ENCODE measurements at regions not wholly inside any gene's neighbourhood (a gene's known extent, or its start where the extent isn't known, plus 50 kb on each side); places are given as distances from the start of the nearest gene placed in this dataset.
"Not testable (repeated sequence)": the region's sequence is repeated elsewhere in the genome, so short reads cannot be mapped to it uniquely, and the experiment has no call there.

DNA sequence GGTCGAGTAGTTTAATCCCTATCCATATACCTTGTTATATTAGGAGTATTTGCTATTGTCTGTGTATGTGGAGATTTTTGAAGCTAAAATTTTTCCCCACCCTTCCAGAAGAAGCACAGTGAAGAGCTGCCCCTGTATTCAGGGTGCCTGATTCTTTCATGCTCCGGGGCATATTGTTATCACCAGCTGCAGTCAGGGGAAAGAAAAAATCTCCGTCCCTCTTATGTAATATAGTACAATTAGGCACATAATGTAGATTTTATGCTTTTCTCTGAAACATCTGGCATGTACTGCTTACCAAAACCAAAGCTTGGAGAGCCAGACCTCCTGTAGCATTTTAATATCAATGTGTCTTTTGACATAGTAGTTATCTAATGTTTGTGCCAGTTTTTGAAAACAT is 214.9 kb upstream of the EDNRB start:
- DNase-seq, result no peak

GRCh38 chr13:78131811-78132210 is 213.2 kb upstream of the EDNRB start:
- no peak for DNase-seq

GRCh38 chr13:78131346-78131745 is 212.7 kb upstream of the EDNRB start:
- no peak for DNase-seq

DNA sequence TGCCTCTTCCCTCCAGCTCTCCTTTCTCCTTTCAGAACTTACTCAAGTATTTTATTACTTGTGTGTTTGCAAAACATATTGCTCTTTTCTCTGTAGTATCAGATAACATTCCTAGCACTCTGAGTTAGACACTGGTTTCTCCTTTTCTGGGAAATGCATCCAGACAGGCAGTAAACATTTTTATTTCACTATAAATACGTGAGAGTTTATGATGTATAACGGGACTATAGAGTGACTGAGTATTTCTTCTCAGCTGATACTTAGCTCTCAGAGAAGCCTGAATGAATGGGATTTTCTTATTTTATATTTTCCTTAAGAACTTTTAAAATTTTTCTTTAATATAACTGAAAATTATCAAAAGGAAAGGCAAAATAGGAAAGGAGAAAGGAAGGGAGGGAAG is 211.2 kb upstream of the EDNRB start:
- no peak for DNase-seq

DNA sequence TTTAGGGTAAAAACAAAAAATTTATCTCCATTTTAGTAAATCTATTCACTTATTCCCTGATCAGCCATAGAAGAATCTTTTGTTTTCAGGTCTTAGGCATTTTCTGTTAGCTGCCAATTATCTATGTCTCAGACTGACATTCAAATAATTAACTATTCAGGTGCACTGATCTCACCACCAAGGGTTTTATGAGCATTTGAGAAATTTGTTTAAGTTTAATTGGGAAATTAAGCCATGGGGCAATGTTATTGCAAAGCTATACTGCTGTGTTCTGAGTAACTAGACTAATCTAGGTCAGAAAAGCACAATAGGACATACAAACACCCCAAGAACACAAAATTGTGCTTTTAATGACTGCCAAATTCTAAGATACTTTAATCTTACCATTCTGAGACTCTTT is 210.7 kb upstream of the EDNRB start:
- no peak for DNase-seq

DNA sequence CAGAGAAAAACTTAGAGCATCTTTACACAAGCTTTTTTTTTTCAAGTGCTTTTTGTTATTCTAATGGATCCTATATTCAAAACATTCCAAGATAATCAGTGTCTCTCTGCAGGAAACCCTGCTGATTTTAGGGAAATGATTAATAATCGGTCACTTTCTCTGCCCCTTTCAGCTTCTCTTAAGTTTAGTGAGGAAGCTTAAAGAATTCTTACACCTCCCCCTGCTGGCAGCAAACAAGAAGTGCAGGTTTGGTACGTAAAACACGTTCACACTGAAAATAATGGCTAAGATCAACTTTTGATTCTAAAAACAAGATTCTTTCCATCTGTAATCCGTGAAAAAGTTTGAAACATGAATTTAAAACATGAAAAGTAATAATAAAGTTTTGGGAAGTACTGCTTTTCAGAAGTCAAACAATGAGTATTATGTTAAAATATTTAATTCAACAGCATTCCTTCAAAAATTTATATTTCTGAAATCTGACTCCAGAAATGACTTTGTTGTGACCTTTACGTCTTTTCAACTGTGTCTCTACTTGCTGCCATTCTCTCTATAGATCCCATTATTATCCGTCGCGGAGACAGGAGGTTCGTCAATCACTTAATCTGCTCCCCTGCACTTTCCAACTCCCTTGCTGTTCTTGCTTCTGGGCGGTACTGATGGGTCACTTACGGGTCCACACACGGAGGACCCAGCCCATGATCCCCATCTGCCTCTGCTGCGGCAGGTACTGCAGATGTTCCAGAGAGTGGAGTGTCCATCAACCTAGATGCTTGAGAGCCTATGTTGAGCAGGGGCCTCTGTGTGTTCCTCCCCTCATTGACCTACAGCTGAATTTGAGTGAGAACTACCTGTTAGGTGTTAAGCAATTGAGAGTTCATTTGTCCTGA is 203.1 kb upstream of the EDNRB start:
- DNase-seq, result no peak

- DNase-seq, result no peak
Observed at GRCh38 chr13:78121001-78121400, 202.4 kb upstream of the EDNRB start.

GRCh38 chr13:78120144-78120543 is 201.5 kb upstream of the EDNRB start:
- not testable (repeated sequence) for DNase-seq

- not testable (repeated sequence) for DNase-seq
Observed at GRCh38 chr13:78117070-78117469, 198.4 kb upstream of the EDNRB start.

- no peak for DNase-seq
Observed at GRCh38 chr13:78105656-78106055, 187.0 kb upstream of the EDNRB start.

- DNase-seq, result no peak
Observed at GRCh38 chr13:78103936-78104335, 185.3 kb upstream of the EDNRB start.

- no peak for DNase-seq
Observed at GRCh38 chr13:78102741-78103140, 184.1 kb upstream of the EDNRB start.

GRCh38 chr13:78102121-78102677 is 183.6 kb upstream of the EDNRB start:
- no peak for DNase-seq

GRCh38 chr13:78100486-78100885 is 181.9 kb upstream of the EDNRB start:
- no peak for DNase-seq

DNA sequence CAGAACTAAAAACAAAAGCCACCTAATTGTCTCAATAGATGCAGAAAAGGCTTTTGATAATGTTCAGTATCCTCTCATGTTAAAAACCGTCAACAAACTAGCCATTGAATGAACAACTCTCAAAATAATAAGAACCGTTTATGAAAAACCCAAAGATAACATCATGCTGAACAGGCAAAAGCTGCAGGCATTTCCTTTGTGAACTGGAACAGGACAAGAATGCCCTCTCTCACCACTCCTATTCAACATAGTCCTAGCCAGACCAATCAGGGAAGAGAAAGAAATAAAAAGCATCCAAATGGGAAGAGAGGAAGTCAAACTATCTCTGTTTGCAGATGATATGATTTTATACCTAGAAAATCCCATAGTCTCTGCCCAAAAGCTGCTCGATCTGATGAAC is 179.6 kb upstream of the EDNRB start:
- no peak for DNase-seq

GRCh38 chr13:78096221-78096620 is 177.6 kb upstream of the EDNRB start:
- no peak for DNase-seq

- no peak for DNase-seq
Observed at GRCh38 chr13:78087966-78088678, 169.5 kb upstream of the EDNRB start.

DNA sequence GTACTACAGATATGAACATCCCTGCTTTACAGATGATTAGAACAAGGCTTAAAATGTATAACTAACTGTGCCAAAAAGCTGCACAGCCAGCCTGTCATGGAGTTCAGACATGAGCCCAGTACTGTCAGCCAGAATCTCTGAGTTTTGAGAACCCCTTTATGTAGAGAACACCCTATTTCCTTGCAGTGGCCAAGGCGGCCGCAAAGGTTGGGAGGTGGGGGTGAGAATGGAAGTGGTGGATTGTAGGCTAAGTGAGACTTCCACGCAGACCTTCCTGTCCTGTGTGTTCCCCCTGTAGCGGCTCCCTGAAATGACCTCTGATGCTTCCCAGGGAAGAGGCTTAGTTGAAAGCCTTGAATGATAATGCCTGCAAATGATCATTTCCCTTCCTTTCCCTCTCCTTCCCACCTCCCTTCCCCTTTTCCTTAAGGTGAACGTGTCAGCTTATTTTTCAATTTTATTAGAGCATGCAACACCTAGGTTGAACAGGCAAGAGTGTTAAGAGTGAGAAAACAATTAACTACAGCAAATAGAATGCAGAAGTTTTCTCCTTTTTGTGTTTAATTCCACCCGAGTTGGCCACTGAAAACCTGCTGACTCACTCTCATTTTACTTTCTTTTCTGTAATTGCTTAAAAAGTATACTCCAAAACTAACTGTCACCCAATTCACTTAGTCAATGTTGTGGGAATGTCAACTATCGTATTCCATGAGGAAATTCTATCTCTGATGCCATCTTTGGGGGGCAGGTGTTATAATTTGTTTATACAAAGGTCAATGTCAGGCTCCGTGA is 167.0 kb upstream of the EDNRB start:
- DNase-seq, result no peak

- no peak for DNase-seq
Observed at GRCh38 chr13:78084401-78084800, 165.8 kb upstream of the EDNRB start.

DNA sequence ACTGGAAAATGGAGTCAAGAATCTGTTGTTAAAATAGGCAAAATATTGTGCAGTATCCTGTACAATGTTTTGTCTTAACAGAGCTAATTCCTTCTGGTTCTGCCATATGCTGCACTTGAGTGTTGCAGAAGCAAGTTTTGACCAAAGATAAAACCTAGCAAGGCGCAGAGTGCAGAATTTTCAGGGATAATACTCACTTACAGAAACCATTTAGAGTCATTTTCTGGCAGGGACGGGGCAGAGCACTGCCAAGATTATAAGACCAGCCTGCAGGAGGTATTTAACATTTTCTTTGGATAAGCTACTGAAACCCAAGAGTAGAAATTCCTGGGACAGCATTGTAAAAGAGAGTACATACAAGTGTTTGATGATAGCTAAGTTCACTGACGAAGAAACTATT is 159.5 kb upstream of the EDNRB start:
- DNase-seq, result no peak

- DNase-seq, result no peak
Observed at GRCh38 chr13:78067290-78067689, 148.7 kb upstream of the EDNRB start.

- DNase-seq, result no peak
Observed at GRCh38 chr13:78065141-78065540, 146.5 kb upstream of the EDNRB start.

GRCh38 chr13:78061806-78062205 is 143.2 kb upstream of the EDNRB start:
- DNase-seq, result no peak
